K562 (cell line): ENCODE measurements at regions not wholly inside any gene's neighbourhood (a gene's known extent, or its start where the extent isn't known, plus 50 kb on each side); places are given as distances from the start of the nearest gene placed in this dataset.

ENCODE experiments used
- ATAC-seq: fragments of 200-7000 bp; cut with Tn5 transposase; 3 replicates; pipeline ENCODE4 v1.9.1; 2020; ENCODE audit warnings: moderate library complexity
- BruUV-seq: library from RNA; stranded (reverse); fragments of 400-500 nt; replicated peaks from 2 replicates; lab custom pipeline; 2021; lab: Mats Ljungman, UMichigan
- CTCF ChIA-PET: fragments of 300-600 bp; formaldehyde crosslinking; extraction: SDS; loops from one replicate; lab custom pipeline; 2021; ENCODE audit warnings: low intra/inter-chr PET ratio; lab: Yijun Ruan, JAX
- POLR2A ChIA-PET: fragments of 300-600, 350-650 bp; sonication (Branson Sonifier 250); formaldehyde crosslinking; extraction: SDS; loops from one replicate; lab custom pipeline; 2021; ENCODE audit warnings: antibody characterized with exemption, inconsistent platforms; lab: Yijun Ruan, JAX
- DNase-seq, 4 experiments: peaks; one replicate each; pipeline versions ENCODE4 v3.0.0 to v3.0.0-alpha.2; 2011 to 2018; ENCODE audit warnings: low spot score in 3 of 4, mixed read lengths in 3 of 4; ENCODE audit errors: extremely low read depth in 1 of 4
- FAIRE-seq: peaks from 2 replicates; lab custom pipeline; 2011; peaks lifted over from hg19 to GRCh38; lab: Jason Lieb, UNC
- H2AFZ ChIP-seq: 2 replicates; pipeline ENCODE4 v1.6.0; 2011; ENCODE audit warnings: low read depth, low read length, control low read depth, inconsistent platforms
- H3K27ac ChIP-seq: fragments of 200-600 bp; 3 replicates; pipeline ENCODE4 v1.8.0; 2011; ENCODE audit warnings: low read depth, mild to moderate bottlenecking, control low read depth, inconsistent platforms, low read length, moderate library complexity, mixed read lengths; ENCODE audit errors: extremely low read depth
- H3K27me3 ChIP-seq, 2 experiments: fragments of 300-600 bp in 1 of 2; 2 replicates in 1 of 2; 3 replicates in 1 of 2; pipeline versions ENCODE4 v1.6.0 to v1.8.0; 2011; ENCODE audit warnings: inconsistent platforms in 2 of 2, low read length in 2 of 2, mild to moderate bottlenecking in 1 of 2, mixed read lengths in 1 of 2, moderate library complexity in 1 of 2; ENCODE audit not compliant: control insufficient read depth in 2 of 2, insufficient read depth in 2 of 2
- H3K36me3 ChIP-seq: fragments of 300-600 bp; 3 replicates; pipeline ENCODE4 v1.8.0; 2011; ENCODE audit warnings: mild to moderate bottlenecking, low read length, inconsistent platforms; ENCODE audit not compliant: control insufficient read depth, insufficient read depth
- H3K4me1 ChIP-seq, 2 experiments: fragments of 200-600 bp in 1 of 2; replicated peaks in 1 of 2; 2 replicates in 1 of 2; 3 replicates in 1 of 2; pipeline versions ENCODE4 v1.5.1 to v1.8.0; 2011; ENCODE audit warnings: inconsistent platforms in 2 of 2, low read length in 2 of 2, mild to moderate bottlenecking in 1 of 2, mixed read lengths in 1 of 2, moderate library complexity in 1 of 2; ENCODE audit not compliant: control insufficient read depth in 2 of 2, insufficient read depth in 2 of 2
- H3K4me2 ChIP-seq: 2 replicates; pipeline ENCODE4 v1.6.1; 2011; ENCODE audit warnings: low read length, control low read depth, inconsistent platforms, mixed read lengths; ENCODE audit not compliant: insufficient read depth
- H3K4me3 ChIP-seq: fragments of 200-600 bp; sonication (generic), shearing (Covaris generic); 2 replicates; pipeline ENCODE4 v1.5.1; 2016; ENCODE audit warnings: control low read depth, inconsistent platforms
- H3K79me2 ChIP-seq: fragments of 200-600 bp; 3 replicates; pipeline ENCODE4 v1.8.0; 2011; ENCODE audit warnings: low read length, inconsistent platforms; ENCODE audit not compliant: control insufficient read depth, insufficient read depth
- H3K9ac ChIP-seq, 2 experiments: 2 replicates each; pipeline versions ENCODE4 v1.6.0 to v1.6.1; 2011; ENCODE audit warnings: low read depth in 2 of 2, low read length in 2 of 2, control low read depth in 1 of 2, inconsistent platforms in 1 of 2, mild to moderate bottlenecking in 1 of 2, mixed read lengths in 1 of 2; ENCODE audit not compliant: insufficient read depth in 1 of 2
- H3K9me1 ChIP-seq: one replicate; pipeline ENCODE4 v1.6.0; 2011; ENCODE audit warnings: inconsistent platforms, mild to moderate bottlenecking, low read length, moderate library complexity; ENCODE audit not compliant: control insufficient read depth, insufficient read depth
- H3K9me3 ChIP-seq: replicated peaks from 2 replicates; pipeline ENCODE4 v1.5.1; 2011; ENCODE audit warnings: low read depth, low read length, inconsistent platforms; ENCODE audit not compliant: control insufficient read depth, insufficient read depth
- H4K20me1 ChIP-seq: replicated peaks from 2 replicates; pipeline ENCODE4 v1.6.1; 2011; ENCODE audit warnings: low read length, inconsistent platforms, mixed read lengths; ENCODE audit not compliant: control insufficient read depth, insufficient read depth
- ARNT ChIP-seq, 2 experiments: fragments of 450-650 bp; IDR thresholded peaks; 2 replicates each; pipeline ENCODE4 v1.6.1; 2016; ENCODE audit warnings: mild to moderate bottlenecking in 1 of 2
- BHLHE40 ChIP-seq: IDR thresholded peaks from 2 replicates; pipeline ENCODE4 v1.6.1; 2011; ENCODE audit warnings: low read length, improper control_type of control experiment
- CBFA2T2 ChIP-seq: fragments of 450-650 bp; conservative IDR thresholded peaks from 2 replicates; pipeline ENCODE4 v1.6.1; 2017; ENCODE audit warnings: mild to moderate bottlenecking
- FOXP1 ChIP-seq: sonication (generic); formaldehyde crosslinking; IDR thresholded peaks from 2 replicates; pipeline ENCODE4 v1.8.0; 2022; ENCODE audit warnings: mild to moderate bottlenecking, missing genetic modification reagents
- IRF1 ChIP-seq: sonication (generic); formaldehyde crosslinking; IDR thresholded peaks from 2 replicates; pipeline ENCODE4 v1.8.0; 2022; ENCODE audit warnings: missing genetic modification reagents, mild to moderate bottlenecking, borderline replicate concordance
- MAFF ChIP-seq: IDR thresholded peaks from 2 replicates; pipeline ENCODE4 v1.6.1; 2012; ENCODE audit warnings: low read length, improper control_type of control experiment
- MTA2 ChIP-seq: fragments of 450-650 bp; IDR thresholded peaks from 2 replicates; pipeline ENCODE4 v1.6.1; 2016; ENCODE audit warnings: low read depth
- RFX5 ChIP-seq: IDR thresholded peaks from 2 replicates; pipeline ENCODE4 v1.6.1; 2011; ENCODE audit warnings: low read depth, mild to moderate bottlenecking, improper control_type of control experiment, low read length
- SPI1 ChIP-seq: IDR thresholded peaks from 2 replicates; pipeline ENCODE4 v1.6.1; 2011; ENCODE audit warnings: low read depth, low read length, control low read depth, borderline replicate concordance
- SRF ChIP-seq, 2 experiments: fragments of 250-450, 450-650 bp in 1 of 2; sonication (Bioruptor Pico) in 1 of 2; sonication (generic) in 1 of 2; formaldehyde crosslinking; IDR thresholded peaks; 2 replicates each; pipeline versions ENCODE4 v1.5.0 to v1.5.1; 2020 to 2022; ENCODE audit warnings: mild to moderate bottlenecking in 1 of 2, missing genetic modification reagents in 1 of 2
- TEAD1 ChIP-seq, 2 experiments: fragments of 450-650 bp in 1 of 2; sonication (generic) in 1 of 2; formaldehyde crosslinking; IDR thresholded peaks; 2 replicates each; pipeline versions ENCODE4 v1.4.0 to v1.8.0; 2020 to 2022; ENCODE audit warnings: mild to moderate bottlenecking in 2 of 2, missing genetic modification reagents in 1 of 2
- YY1 ChIP-seq, 3 experiments: IDR thresholded peaks; 2 replicates each; pipeline ENCODE4 v1.6.1; 2011; ENCODE audit warnings: low read length in 2 of 3, mild to moderate bottlenecking in 2 of 3, moderate library complexity in 2 of 3, borderline replicate concordance in 1 of 3, control low read depth in 1 of 3, low read depth in 1 of 3; ENCODE audit not compliant: insufficient read depth in 3 of 3, insufficient replicate concordance in 2 of 3, control insufficient read depth in 1 of 3, insufficient read length in 1 of 3; ENCODE audit errors: extremely low read depth in 1 of 3
- ZKSCAN3 ChIP-seq: fragments of 250-450 bp; sonication (Bioruptor Pico); IDR thresholded peaks from 2 replicates; pipeline ENCODE4 v1.4.0; 2020
- ZNF224 ChIP-seq: sonication (generic); formaldehyde crosslinking; IDR thresholded peaks from 2 replicates; pipeline ENCODE4 v1.8.0; 2022; ENCODE audit warnings: mild to moderate bottlenecking, missing genetic modification reagents
- ZNF785 ChIP-seq: fragments of 250-450 bp; sonication (Bioruptor Pico); IDR thresholded peaks from 2 replicates; pipeline ENCODE4 v1.4.0; 2020; ENCODE audit warnings: mild to moderate bottlenecking
- WGBS: fragments of 100-300 bp; shearing (Covaris generic); methylation state at CpG from one replicate; pipeline ENCODE4 v1.1.6; 2016; ENCODE audit warnings: low coverage, mixed read lengths; ENCODE audit not compliant: insufficient coverage; ENCODE audit errors: missing lambda C conversion rate; 5-methylcytosine and 5-hydroxymethylcytosine counted together
- in situ Hi-C: fragments of 300-500 bp; cut with MboI; formaldehyde crosslinking; loops from 4 replicates; pipeline ENCODE4 v1.15.0; 2018; ENCODE audit warnings: inconsistent platforms, mixed read lengths
- intact Hi-C: fragments of 100-400 bp; cut with micrococcal nuclease; formaldehyde crosslinking; loops from 2 replicates; pipeline ENCODE4 v1.14.2; 2022
- TF ChIP-seq, protein P1 (sequence below): fragments of 450-650 bp; IDR thresholded peaks from 2 replicates; pipeline ENCODE4 v1.6.1; 2016; ENCODE audit warnings: borderline replicate concordance

- ChIA-PET CTCF (no interaction called here), POLR2A (no interaction called here)
- no peak overlapping the region for H3K9ac ChIP-seq
- H3K36me3 ChIP-seq = no peaks in the 10 kb centered on the region
- no peaks in the 10 kb centered on the region for H3K9me1 ChIP-seq
- H3K27ac ChIP-seq = no peak overlapping the region
- H4K20me1 ChIP-seq = no peaks in the 10 kb centered on the region
- DNase-seq (no peak), FAIRE-seq (no peak), ATAC-seq (no peak)
- no peaks in the 10 kb centered on the region for H3K79me2 ChIP-seq
- intact Hi-C loops = no loop called here
- no peaks in the 10 kb centered on the region for H3K4me1 ChIP-seq
- no peak overlapping the region for H3K4me2 ChIP-seq
- H3K9me3 ChIP-seq = no peaks in the 10 kb centered on the region
- H3K4me3 ChIP-seq = no peak overlapping the region
- TF ChIP-seq RFX5 (no peak), BHLHE40 (no peak), TEAD1 (CRISPR knock-in tag; IDR thresholded peaks at IDR 0.05) (no peak), IRF1 (CRISPR knock-in tag) (no peak)
- H2AFZ ChIP-seq = no peak overlapping the region
- BruUV-seq = no TSS peak
- in situ Hi-C loops = no loop called here
- 0% methylated on average over 2 of the region's 2 CpGs for WGBS
- H3K27me3 ChIP-seq = no peaks in the 10 kb centered on the region
These were observed 1351.3 kb upstream of the SORCS1 start for GRCh38 chr10:108515821-108516220.

DNA sequence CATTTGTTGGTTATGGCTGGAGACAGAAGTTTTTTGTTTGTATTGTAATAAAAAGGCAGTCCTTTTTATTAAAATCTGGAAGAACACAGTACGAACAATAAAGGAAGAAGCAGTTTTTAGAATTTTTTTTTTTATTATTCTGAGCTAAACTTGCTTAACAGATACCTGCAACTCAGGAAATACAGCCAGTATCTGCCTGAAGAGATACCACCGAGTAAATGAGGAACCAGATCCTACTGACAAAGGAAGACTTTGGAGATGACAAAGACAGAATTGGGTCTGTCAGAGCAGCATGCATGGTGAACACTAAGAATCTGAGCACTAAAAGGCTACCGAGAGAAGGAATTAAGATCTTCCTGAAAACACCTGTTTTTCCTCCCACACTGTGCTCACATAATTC is 1335.9 kb upstream of the SORCS1 start:
- FAIRE-seq (no peak), ATAC-seq (no peak), DNase-seq (no peak)
- H2AFZ ChIP-seq = no peak overlapping the region
- CTCF ChIA-PET = no interaction called here
- H4K20me1 ChIP-seq = no peaks in the 10 kb centered on the region
- no peak overlapping the region for H3K9ac ChIP-seq
- POLR2A ChIA-PET = no interaction called here
- no peaks in the 10 kb centered on the region for H3K27me3 ChIP-seq
- intact Hi-C loops (no loop called here), in situ Hi-C loops (no loop called here)
- H3K79me2 ChIP-seq = no peaks in the 10 kb centered on the region
- no peak overlapping the region for H3K27ac ChIP-seq
- no TSS peak for BruUV-seq
- H3K4me2 ChIP-seq = no peak overlapping the region
- 0% methylated on average over 3 of the region's 3 CpGs for WGBS
- H3K9me1 ChIP-seq = no peaks in the 10 kb centered on the region
- H3K4me3 ChIP-seq = no peak overlapping the region
- no peaks in the 10 kb centered on the region for H3K4me1 ChIP-seq
- no peaks in the 10 kb centered on the region for H3K36me3 ChIP-seq
- H3K9me3 ChIP-seq = no peaks in the 10 kb centered on the region
- TF ChIP-seq FOXP1 (CRISPR knock-in tag) = no peak
- no peak for TF ChIP-seq ZNF785 (CRISPR knock-in tag)
- no peak for TF ChIP-seq SRF (CRISPR knock-in tag; IDR thresholded peaks at IDR 0.05)
- TF ChIP-seq YY1 (IDR thresholded peaks at IDR 0.05; ENCODE audit: borderline replicate concordance in 1 of 3, control insufficient read depth in 1 of 3, extremely low read depth in 1 of 3, insufficient read depth in 3 of 3, insufficient read length in 1 of 3, insufficient replicate concordance in 2 of 3, low read depth in 1 of 3, low read length in 2 of 3) = no peak
- TF ChIP-seq CBFA2T2 = no peak
- TF ChIP-seq SPI1 = no peak
- TF ChIP-seq MTA2 = no peak
- no peak for TF ChIP-seq ARNT (IDR thresholded peaks at IDR 0.05)
- no peak for TF ChIP-seq ZNF224 (CRISPR knock-in tag)
- TF ChIP-seq MAFF = no peak
- no peak for TF ChIP-seq ZKSCAN3
- TF ChIP-seq, protein P1, sequence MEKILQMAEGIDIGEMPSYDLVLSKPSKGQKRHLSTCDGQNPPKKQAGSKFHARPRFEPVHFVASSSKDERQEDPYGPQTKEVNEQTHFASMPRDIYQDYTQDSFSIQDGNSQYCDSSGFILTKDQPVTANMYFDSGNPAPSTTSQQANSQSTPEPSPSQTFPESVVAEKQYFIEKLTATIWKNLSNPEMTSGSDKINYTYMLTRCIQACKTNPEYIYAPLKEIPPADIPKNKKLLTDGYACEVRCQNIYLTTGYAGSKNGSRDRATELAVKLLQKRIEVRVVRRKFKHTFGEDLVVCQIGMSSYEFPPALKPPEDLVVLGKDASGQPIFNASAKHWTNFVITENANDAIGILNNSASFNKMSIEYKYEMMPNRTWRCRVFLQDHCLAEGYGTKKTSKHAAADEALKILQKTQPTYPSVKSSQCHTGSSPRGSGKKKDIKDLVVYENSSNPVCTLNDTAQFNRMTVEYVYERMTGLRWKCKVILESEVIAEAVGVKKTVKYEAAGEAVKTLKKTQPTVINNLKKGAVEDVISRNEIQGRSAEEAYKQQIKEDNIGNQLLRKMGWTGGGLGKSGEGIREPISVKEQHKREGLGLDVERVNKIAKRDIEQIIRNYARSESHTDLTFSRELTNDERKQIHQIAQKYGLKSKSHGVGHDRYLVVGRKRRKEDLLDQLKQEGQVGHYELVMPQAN = no peak
